ENCODE measurements at regions not wholly inside any gene's neighbourhood (a gene's known extent, or its start where the extent isn't known, plus 50 kb on each side); places are given as distances from the start of the nearest gene placed in this dataset.

GRCh38 chr4:34878961-34879360, 1365.4 kb downstream of the ARAP2 start:
- H3K4me1 Mint-ChIP-seq, result no peaks in the 10 kb centered on the region
- Histone ChIP-seq H3K4me2 (replicated peaks; ENCODE audit: extremely low read depth, low read length, poor library complexity, severe bottlenecking) (no peak overlapping the region), H3K36me3 (replicated peaks in 1 of 2; ENCODE audit: control insufficient read depth in 1 of 2, insufficient read depth in 2 of 2, low read length in 2 of 2) (no peaks in the 10 kb centered on the region), H3K27me3 (ENCODE audit: control insufficient read depth in 2 of 2, insufficient read depth in 2 of 2, low read length in 2 of 2) (no peaks in the 10 kb centered on the region), H3K4me1 (ENCODE audit: control insufficient read depth in 1 of 2, insufficient read depth in 2 of 2, low read length in 2 of 2) (no peaks in the 10 kb centered on the region), H3K79me2 (ENCODE audit: insufficient read depth, low read length) (no peaks in the 10 kb centered on the region), H3K4me3 (replicated peaks in 1 of 3; ENCODE audit: low read depth in 2 of 3, low read length in 3 of 3) (no peak overlapping the region), H2AFZ (ENCODE audit: insufficient read depth, low read depth, low read length, poor library complexity, severe bottlenecking) (no peak overlapping the region), H3K27ac (ENCODE audit: low read depth in 1 of 2, low read length in 2 of 2) (no peak overlapping the region), H4K20me1 (ENCODE audit: insufficient read depth, low read length) (no peaks in the 10 kb centered on the region), H3K9me3 (replicated peaks in 1 of 2; ENCODE audit: control insufficient read depth in 1 of 2, insufficient read depth in 1 of 2, low read length in 2 of 2) (no peaks in the 10 kb centered on the region), H3K9ac (ENCODE audit: insufficient read depth, low read length, poor library complexity, severe bottlenecking) (no peak overlapping the region)
- H3K36me3 Mint-ChIP-seq, result no peaks in the 10 kb centered on the region
- whole genome bisulfite sequencing (ENCODE audit: insufficient coverage), result no CpG with 5 or more reads among the region's 2 CpGs
- no peak overlapping the region for H3K27ac Mint-ChIP-seq
- H3K4me3 Mint-ChIP-seq, result no peak overlapping the region
- DNase-seq, result no peak
- H3K27me3 Mint-ChIP-seq (ENCODE audit: low read depth in 3 of 3), result no peaks in the 10 kb centered on the region
- no peak for TF ChIP-seq CTCF (IDR thresholded peaks at IDR 0.05)
- intact Hi-C loops (cut with micrococcal nuclease), result no loop called here
- peaks cover 0 to 9% (median 6%) of the 10 kb centered on the region in 7 donors for H3K9me3 Mint-ChIP-seq

- no peaks in the 10 kb centered on the region for H3K4me1 Mint-ChIP-seq
- 100% methylated on average over 1 of the region's 2 CpGs for WGBS (ENCODE audit: insufficient coverage)
Observed at GRCh38 chr4:34880246-34880645, 1364.1 kb downstream of the ARAP2 start.

More at GRCh38 chr4:34880246-34880645, 1364.1 kb downstream of the ARAP2 start:
- H4K20me1 ChIP-seq (ENCODE audit: insufficient read depth, low read length), result no peaks in the 10 kb centered on the region
- H3K36me3 ChIP-seq (replicated peaks in 1 of 2; ENCODE audit: control insufficient read depth in 1 of 2, insufficient read depth in 2 of 2, low read length in 2 of 2), result no peaks in the 10 kb centered on the region
- Mint-ChIP-seq H3K9me3 (peaks cover 0 to 9% (median 2%) of the 10 kb centered on the region in 7 donors), H3K27ac (no peak overlapping the region), H3K36me3 (no peaks in the 10 kb centered on the region), H3K27me3 (ENCODE audit: low read depth in 3 of 3) (no peaks in the 10 kb centered on the region), H3K4me3 (no peak overlapping the region)
- no peaks in the 10 kb centered on the region for H3K9me3 ChIP-seq (replicated peaks in 1 of 2; ENCODE audit: control insufficient read depth in 1 of 2, insufficient read depth in 1 of 2, low read length in 2 of 2)
- H3K27me3 ChIP-seq (ENCODE audit: control insufficient read depth in 2 of 2, insufficient read depth in 2 of 2, low read length in 2 of 2), result no peaks in the 10 kb centered on the region
- intact Hi-C loops (cut with micrococcal nuclease), result no loop called here
- no peak for TF ChIP-seq CTCF (IDR thresholded peaks at IDR 0.05)
- H3K4me1 ChIP-seq (ENCODE audit: control insufficient read depth in 1 of 2, insufficient read depth in 2 of 2, low read length in 2 of 2), result no peaks in the 10 kb centered on the region
- H3K79me2 ChIP-seq (ENCODE audit: insufficient read depth, low read length), result no peaks in the 10 kb centered on the region
- no peak overlapping the region for H3K4me2 ChIP-seq (replicated peaks; ENCODE audit: extremely low read depth, low read length, poor library complexity, severe bottlenecking)
- no peak overlapping the region for H3K4me3 ChIP-seq (replicated peaks in 1 of 3; ENCODE audit: low read depth in 2 of 3, low read length in 3 of 3)
- H2AFZ ChIP-seq (ENCODE audit: insufficient read depth, low read depth, low read length, poor library complexity, severe bottlenecking), result no peak overlapping the region
- no peak overlapping the region for H3K9ac ChIP-seq (ENCODE audit: insufficient read depth, low read length, poor library complexity, severe bottlenecking)
- no peak for DNase-seq
- H3K27ac ChIP-seq (ENCODE audit: low read depth in 1 of 2, low read length in 2 of 2), result no peak overlapping the region
